ENCODE measurements at regions not wholly inside any gene's neighbourhood (a gene's known extent, or its start where the extent isn't known, plus 50 kb on each side); places are given as distances from the start of the nearest gene placed in this dataset.

DNA sequence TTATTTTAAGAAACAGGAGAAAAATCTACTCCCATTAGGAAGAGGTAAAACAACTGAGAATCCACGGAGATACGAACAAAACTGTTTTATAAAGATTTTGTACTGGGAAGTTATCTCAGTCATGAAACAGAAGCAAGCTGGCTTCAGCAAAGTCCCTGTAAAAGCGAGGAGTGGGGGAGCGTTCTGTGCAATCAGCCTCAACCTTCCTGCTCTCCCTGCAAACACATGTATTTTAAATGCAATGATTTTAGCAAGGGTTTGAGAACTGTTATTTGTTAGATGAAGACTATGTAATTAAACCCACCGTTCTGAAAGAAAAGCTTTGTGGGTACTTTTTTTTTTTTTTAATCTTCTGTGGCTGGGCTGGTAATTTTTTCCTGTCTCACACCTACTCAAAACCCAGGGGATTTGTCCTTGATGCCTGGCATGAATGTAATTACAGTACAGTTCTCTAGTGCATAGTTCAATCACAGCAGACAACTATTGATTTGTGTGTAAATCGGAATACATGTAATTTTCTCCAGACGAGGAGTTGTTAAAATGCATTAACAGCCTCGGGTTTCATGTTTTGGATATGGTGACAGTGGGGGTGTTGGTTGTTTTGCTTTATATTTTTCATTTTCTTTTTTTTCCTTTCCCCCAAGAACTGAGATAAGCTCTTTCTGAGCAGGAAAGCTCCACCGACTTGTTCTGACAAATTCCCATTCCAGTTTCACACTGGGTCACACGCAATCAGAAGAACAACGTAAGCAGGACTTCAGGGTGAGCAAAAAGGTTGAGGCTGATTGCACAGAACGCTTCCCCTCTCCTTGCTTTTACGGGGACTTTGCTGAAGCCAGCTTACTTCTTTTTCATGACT lies 153.6 kb downstream of the PHLDA1 start:
- peak overlapping the region; percentile 69 for H3K56ac ChIP-seq (ENCODE audit: extremely low read depth, insufficient read depth, low read length)
- no peaks in the 10 kb centered on the region for H3K9me3 ChIP-seq (ENCODE audit: control insufficient read depth, insufficient read depth, low read length)
- ChIA-PET CTCF (interaction anchor here (0.8 to 1.5 kb wide), 2 partner anchors 12 to 31 kb away, joined by 3 read pairs; no protein-coding TSS in a partner anchor), POLR2A (ENCODE audit: unreplicated experiment) (interaction anchor here (0.6 to 0.7 kb wide), 2 partner anchors 52 to 144 kb away, joined by 3 read pairs; no protein-coding TSS in a partner anchor)
- dilution Hi-C loops (cut with HindIII; ENCODE audit: low sequenced_read_pairs, unreplicated experiment) = no loop called here
- TF ChIP-seq SMC3 (IDR thresholded peaks at IDR 0.05; ENCODE audit: low read depth, low read length) = no peak
- TF ChIP-seq NFE2L2 (IDR thresholded peaks at IDR 0.05; ENCODE audit: low read depth, low read length) = no peak
- TF ChIP-seq FOS (IDR thresholded peaks at IDR 0.05; ENCODE audit: low read depth, low read length) = 0 out of 2 replicates have a peak, but pooled peaks have one; percentile 9
- TF ChIP-seq RAD21 (IDR thresholded peaks at IDR 0.05; ENCODE audit: low read length) = 0 out of 2 replicates have a peak, but pooled peaks have one; percentile 7
- no peak for TF ChIP-seq RCOR1 (IDR thresholded peaks at IDR 0.05; ENCODE audit: insufficient replicate concordance, low read length)
- TF ChIP-seq CEBPB (IDR thresholded peaks at IDR 0.05; ENCODE audit: low read depth, low read length) = peak; percentile 59
- peak overlapping the region; percentile 86 for H2AFZ ChIP-seq (replicated peaks; ENCODE audit: low read length, poor library complexity)
- peak overlapping the region; percentile 78 for H3K14ac ChIP-seq (replicated peaks; ENCODE audit: low read depth, low read length)
- H2BK20ac ChIP-seq (ENCODE audit: low read depth, low read length) = peak overlapping the region; percentile 63
- in situ Hi-C loops (cut with MboI; ENCODE audit: low sequenced_read_pairs) = no loop called here
- no peaks in the 10 kb centered on the region for H4K20me1 ChIP-seq (ENCODE audit: insufficient read depth, low read length)
- H2BK120ac ChIP-seq (ENCODE audit: low read depth, low read length) = peak overlapping the region; percentile 99
- peak overlapping the region; percentile 63 for H3K4me2 ChIP-seq (ENCODE audit: low read depth, low read length)
- H3K9ac ChIP-seq (ENCODE audit: low read depth, low read length) = peak overlapping the region; percentile 74
- no peak overlapping the region for H2AK9ac ChIP-seq (replicated peaks; ENCODE audit: low read depth, low read length, poor library complexity)
- DNase-seq (peak; percentile 93), ATAC-seq (ENCODE audit: low read depth) (peak; percentile 60)
- H3K27me3 ChIP-seq (ENCODE audit: control insufficient read depth, insufficient read depth, low read length) = no peaks in the 10 kb centered on the region
- H3K36me3 ChIP-seq (ENCODE audit: control insufficient read depth, insufficient read depth, low read length) = no peaks in the 10 kb centered on the region
- peak overlapping the region; percentile 81 for H3K4ac ChIP-seq (ENCODE audit: low read depth, low read length)
- 29% methylated on average over 1 of the region's 13 CpGs; no CpG with 5 or more reads in 1 of the 2 experiments for WGBS, 2 experiments (ENCODE audit: extremely low coverage in 2 of 2, insufficient read length in 1 of 2)
- intact Hi-C loops (cut with micrococcal nuclease) = loop anchor here (5.0 to 10.0 kb wide), 2 partner anchors 99 to 123 kb away; no protein-coding TSS in a partner anchor
- H3K23ac ChIP-seq (ENCODE audit: low read depth, low read length) = peak overlapping the region; percentile 64
- H3K4me3 ChIP-seq (ENCODE audit: insufficient read depth, low read depth, low read length) = no peak overlapping the region
- peak overlapping the region; percentile 95 for H3K18ac ChIP-seq (ENCODE audit: low read depth, low read length)
- peak overlapping the region; percentile 62 for H4K91ac ChIP-seq (ENCODE audit: insufficient read depth, low read depth, low read length)
- H3K9me1 ChIP-seq (ENCODE audit: insufficient read depth, low read length) = peaks cover 4% of the 10 kb centered on the region
- H4K8ac ChIP-seq (ENCODE audit: low read depth in 2 of 2, low read length in 2 of 2) = peak overlapping the region; percentile 52 to 80
- H4K5ac ChIP-seq (ENCODE audit: low read depth, low read length) = peak overlapping the region; percentile 70
- BruUV-seq (replicated peaks) = no TSS peak
- peak overlapping the region; percentile 95 for H3K27ac ChIP-seq (ENCODE audit: insufficient read depth, low read length)
- H2BK5ac ChIP-seq (ENCODE audit: low read depth, low read length, poor library complexity, severe bottlenecking) = peak overlapping the region; percentile 71
- H2AK5ac ChIP-seq (ENCODE audit: low read depth, low read length) = peak overlapping the region; percentile 52; the same call in 1 of the 2 replicates
- H3K4me1 ChIP-seq (ENCODE audit: control insufficient read depth, insufficient read depth, low read length) = peaks cover 7% of the 10 kb centered on the region
- peak overlapping the region; percentile 91 for H2BK15ac ChIP-seq (ENCODE audit: low read depth, low read length)
- H3K79me1 ChIP-seq (ENCODE audit: low read depth in 1 of 2, low read length in 2 of 2) = no peaks in the 10 kb centered on the region
